ENCODE measurements at regions not wholly inside any gene's neighbourhood (a gene's known extent, or its start where the extent isn't known, plus 50 kb on each side); places are given as distances from the start of the nearest gene placed in this dataset.

DNA sequence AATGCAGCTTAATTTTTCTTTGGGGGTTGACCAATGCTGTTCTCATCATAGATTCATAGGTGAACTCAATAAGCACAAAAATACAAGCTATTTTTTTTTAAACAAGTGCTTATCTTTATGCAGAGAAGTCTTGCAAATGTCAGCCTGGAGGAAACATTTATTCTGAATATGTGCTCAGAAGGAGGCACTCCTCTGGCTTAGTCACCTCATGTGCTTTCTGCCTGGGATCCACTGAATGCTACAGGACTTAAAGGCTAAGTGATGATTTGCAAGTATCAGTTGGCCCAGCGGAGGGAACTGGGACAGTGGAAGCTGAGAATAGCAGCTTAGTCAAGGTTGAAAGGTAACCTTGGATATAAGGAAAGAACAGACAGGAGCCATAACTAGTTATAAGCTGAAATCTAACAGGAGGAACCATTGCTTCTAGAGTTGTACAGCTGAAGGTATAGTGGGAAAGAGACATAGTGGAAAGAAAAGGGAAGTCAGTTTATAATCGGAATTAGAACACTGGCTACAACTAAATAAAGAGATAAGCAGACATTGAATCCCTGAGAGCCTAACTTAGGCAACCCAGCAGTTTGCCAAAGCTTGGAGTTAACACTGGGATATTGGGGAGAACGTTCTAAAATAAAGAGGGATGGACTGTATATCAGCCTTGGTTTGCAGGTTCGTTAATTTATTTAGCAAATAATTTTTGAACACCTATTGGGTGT lies 488.7 kb downstream of the SUCLG1 start:
- Histone ChIP-seq H4K20me1 (ENCODE audit: control insufficient read depth, insufficient read depth) (no peaks in the 10 kb centered on the region), H3K36me3 (ENCODE audit: control insufficient read depth in 2 of 2, insufficient read depth in 2 of 2, low read length in 1 of 2) (no peaks in the 10 kb centered on the region), H3K4me3 (no peak overlapping the region), H3K4me1 (ENCODE audit: control insufficient read depth, insufficient read depth, low read length) (no peaks in the 10 kb centered on the region), H3K27me3 (replicated peaks in 1 of 2; ENCODE audit: control insufficient read depth in 2 of 2, insufficient read depth in 2 of 2, low read length in 1 of 2) (no peaks in the 10 kb centered on the region), H3K9me3 (replicated peaks; ENCODE audit: control insufficient read depth, insufficient read depth, low read length) (no peaks in the 10 kb centered on the region), H3K79me2 (ENCODE audit: control insufficient read depth, insufficient read depth, low read length) (no peaks in the 10 kb centered on the region), H3K9ac (ENCODE audit: control insufficient read depth, insufficient read depth, low read length) (no peak overlapping the region), H2AFZ (ENCODE audit: control insufficient read depth, low read depth, low read length) (no peak overlapping the region), H3K4me2 (ENCODE audit: control insufficient read depth, insufficient read depth) (no peak overlapping the region), H3K27ac (ENCODE audit: control insufficient read depth, insufficient read depth) (no peak overlapping the region)
- FAIRE-seq (no peak), ATAC-seq (no peak), DNase-seq (ENCODE audit: low read depth, low spot score) (no peak)
- SMC1A ChIA-PET (ENCODE audit: uncharacterized antibody, unreplicated experiment) = no interaction called here
- intact Hi-C loops (cut with micrococcal nuclease; ENCODE audit: unreplicated experiment) = no loop called here
- in situ Hi-C loops (cut with MboI) = no loop called here
- CTCF ChIA-PET = interaction anchor here (0.6 kb wide), 1 partner anchor 10 kb away, joined by 3 read pairs; no protein-coding TSS in a partner anchor
- TF ChIP-seq WRNIP1 (IDR thresholded peaks at IDR 0.05; ENCODE audit: borderline replicate concordance, low read depth, low read length) (no peak), BCL11A (IDR thresholded peaks at IDR 0.05; ENCODE audit: low read depth, low read length) (no peak)
- 21% methylated on average over 4 of the region's 4 CpGs for WGBS (ENCODE audit: insufficient coverage, insufficient replicate concordance, low lambda C conversion rate, missing lambda C conversion rate)
- RAD21 ChIA-PET (ENCODE audit: unreplicated experiment) = no interaction called here
- no TSS peak for BruUV-seq (replicated peaks)
- POLR2A ChIA-PET = no interaction called here

DNA sequence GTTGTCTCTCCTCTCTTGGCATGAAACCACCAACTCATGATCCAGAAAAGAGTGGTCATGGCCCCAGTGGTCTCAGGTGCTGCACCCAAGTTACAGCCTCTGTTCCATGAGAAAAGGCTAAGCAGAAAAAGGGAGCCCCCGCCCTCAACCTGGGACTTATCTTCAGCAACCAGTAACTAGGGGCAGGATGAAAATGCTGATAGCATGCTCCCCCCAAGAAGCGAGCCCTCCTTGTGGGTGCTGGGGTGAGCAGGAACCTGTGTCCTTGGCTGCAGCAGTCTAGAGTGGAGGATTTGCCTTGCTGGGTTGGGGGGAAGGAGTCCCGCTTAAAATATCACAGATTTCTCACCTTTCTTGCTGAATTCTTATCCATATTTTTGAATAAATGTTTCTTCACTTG lies 490.0 kb downstream of the SUCLG1 start:
- no peak overlapping the region for H3K9ac ChIP-seq (ENCODE audit: control insufficient read depth, insufficient read depth, low read length)
- no peak overlapping the region for H2AFZ ChIP-seq (ENCODE audit: control insufficient read depth, low read depth, low read length)
- intact Hi-C loops (cut with micrococcal nuclease; ENCODE audit: unreplicated experiment) = no loop called here
- no peaks in the 10 kb centered on the region for H3K9me3 ChIP-seq (replicated peaks; ENCODE audit: control insufficient read depth, insufficient read depth, low read length)
- no peaks in the 10 kb centered on the region for H3K27me3 ChIP-seq (replicated peaks in 1 of 2; ENCODE audit: control insufficient read depth in 2 of 2, insufficient read depth in 2 of 2, low read length in 1 of 2)
- no peak overlapping the region for H3K27ac ChIP-seq (ENCODE audit: control insufficient read depth, insufficient read depth)
- FAIRE-seq (no peak), DNase-seq (ENCODE audit: low read depth, low spot score) (no peak), ATAC-seq (no peak)
- no peaks in the 10 kb centered on the region for H3K79me2 ChIP-seq (ENCODE audit: control insufficient read depth, insufficient read depth, low read length)
- no peaks in the 10 kb centered on the region for H4K20me1 ChIP-seq (ENCODE audit: control insufficient read depth, insufficient read depth)
- SMC1A ChIA-PET (ENCODE audit: uncharacterized antibody, unreplicated experiment) = no interaction called here
- CTCF ChIA-PET = no interaction called here
- H3K4me2 ChIP-seq (ENCODE audit: control insufficient read depth, insufficient read depth) = no peak overlapping the region
- H3K36me3 ChIP-seq (ENCODE audit: control insufficient read depth in 2 of 2, insufficient read depth in 2 of 2, low read length in 1 of 2) = no peaks in the 10 kb centered on the region
- 27% methylated on average over 3 of the region's 3 CpGs for WGBS (ENCODE audit: insufficient coverage, insufficient replicate concordance, low lambda C conversion rate, missing lambda C conversion rate)
- in situ Hi-C loops (cut with MboI) = no loop called here
- no peaks in the 10 kb centered on the region for H3K4me1 ChIP-seq (ENCODE audit: control insufficient read depth, insufficient read depth, low read length)
- RAD21 ChIA-PET (ENCODE audit: unreplicated experiment) = no interaction called here
- H3K4me3 ChIP-seq = no peak overlapping the region
- no TSS peak for BruUV-seq (replicated peaks)
- POLR2A ChIA-PET = no interaction called here
- no peak for TF ChIP-seq MYB (IDR thresholded peaks at IDR 0.05; ENCODE audit: borderline replicate concordance, low read depth, low read length)
- TF ChIP-seq, protein P1, sequence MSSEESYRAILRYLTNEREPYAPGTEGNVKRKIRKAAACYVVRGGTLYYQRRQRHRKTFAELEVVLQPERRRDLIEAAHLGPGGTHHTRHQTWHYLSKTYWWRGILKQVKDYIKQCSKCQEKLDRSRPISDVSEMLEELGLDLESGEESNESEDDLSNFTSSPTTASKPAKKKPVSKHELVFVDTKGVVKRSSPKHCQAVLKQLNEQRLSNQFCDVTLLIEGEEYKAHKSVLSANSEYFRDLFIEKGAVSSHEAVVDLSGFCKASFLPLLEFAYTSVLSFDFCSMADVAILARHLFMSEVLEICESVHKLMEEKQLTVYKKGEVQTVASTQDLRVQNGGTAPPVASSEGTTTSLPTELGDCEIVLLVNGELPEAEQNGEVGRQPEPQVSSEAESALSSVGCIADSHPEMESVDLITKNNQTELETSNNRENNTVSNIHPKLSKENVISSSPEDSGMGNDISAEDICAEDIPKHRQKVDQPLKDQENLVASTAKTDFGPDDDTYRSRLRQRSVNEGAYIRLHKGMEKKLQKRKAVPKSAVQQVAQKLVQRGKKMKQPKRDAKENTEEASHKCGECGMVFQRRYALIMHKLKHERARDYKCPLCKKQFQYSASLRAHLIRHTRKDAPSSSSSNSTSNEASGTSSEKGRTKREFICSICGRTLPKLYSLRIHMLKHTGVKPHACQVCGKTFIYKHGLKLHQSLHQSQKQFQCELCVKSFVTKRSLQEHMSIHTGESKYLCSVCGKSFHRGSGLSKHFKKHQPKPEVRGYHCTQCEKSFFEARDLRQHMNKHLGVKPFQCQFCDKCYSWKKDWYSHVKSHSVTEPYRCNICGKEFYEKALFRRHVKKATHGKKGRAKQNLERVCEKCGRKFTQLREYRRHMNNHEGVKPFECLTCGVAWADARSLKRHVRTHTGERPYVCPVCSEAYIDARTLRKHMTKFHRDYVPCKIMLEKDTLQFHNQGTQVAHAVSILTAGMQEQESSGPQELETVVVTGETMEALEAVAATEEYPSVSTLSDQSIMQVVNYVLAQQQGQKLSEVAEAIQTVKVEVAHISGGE (CRISPR knock-in tag; IDR thresholded peaks at IDR 0.05) = no peak
- no peak for TF ChIP-seq SREBF1 (IDR thresholded peaks at IDR 0.05; ENCODE audit: low read length)
- TF ChIP-seq, protein P2, sequence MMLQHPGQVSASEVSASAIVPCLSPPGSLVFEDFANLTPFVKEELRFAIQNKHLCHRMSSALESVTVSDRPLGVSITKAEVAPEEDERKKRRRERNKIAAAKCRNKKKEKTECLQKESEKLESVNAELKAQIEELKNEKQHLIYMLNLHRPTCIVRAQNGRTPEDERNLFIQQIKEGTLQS (IDR thresholded peaks at IDR 0.05; ENCODE audit: borderline replicate concordance, extremely low read depth, low read depth, low read length) = no peak
- TF ChIP-seq, protein P3, sequence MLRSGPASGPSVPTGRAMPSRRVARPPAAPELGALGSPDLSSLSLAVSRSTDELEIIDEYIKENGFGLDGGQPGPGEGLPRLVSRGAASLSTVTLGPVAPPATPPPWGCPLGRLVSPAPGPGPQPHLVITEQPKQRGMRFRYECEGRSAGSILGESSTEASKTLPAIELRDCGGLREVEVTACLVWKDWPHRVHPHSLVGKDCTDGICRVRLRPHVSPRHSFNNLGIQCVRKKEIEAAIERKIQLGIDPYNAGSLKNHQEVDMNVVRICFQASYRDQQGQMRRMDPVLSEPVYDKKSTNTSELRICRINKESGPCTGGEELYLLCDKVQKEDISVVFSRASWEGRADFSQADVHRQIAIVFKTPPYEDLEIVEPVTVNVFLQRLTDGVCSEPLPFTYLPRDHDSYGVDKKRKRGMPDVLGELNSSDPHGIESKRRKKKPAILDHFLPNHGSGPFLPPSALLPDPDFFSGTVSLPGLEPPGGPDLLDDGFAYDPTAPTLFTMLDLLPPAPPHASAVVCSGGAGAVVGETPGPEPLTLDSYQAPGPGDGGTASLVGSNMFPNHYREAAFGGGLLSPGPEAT (IDR thresholded peaks at IDR 0.05; ENCODE audit: low read depth) = no peak
- no peak for TF ChIP-seq ETV6 (conservative IDR thresholded peaks at IDR 0.05 in 1 of 2, IDR thresholded peaks at IDR 0.05 in 1 of 2; ENCODE audit: borderline replicate concordance in 1 of 2, low read depth in 1 of 2)
- TF ChIP-seq YY1 (IDR thresholded peaks at IDR 0.05; ENCODE audit: low read depth, low read length) = no peak
- TF ChIP-seq, protein P4, sequence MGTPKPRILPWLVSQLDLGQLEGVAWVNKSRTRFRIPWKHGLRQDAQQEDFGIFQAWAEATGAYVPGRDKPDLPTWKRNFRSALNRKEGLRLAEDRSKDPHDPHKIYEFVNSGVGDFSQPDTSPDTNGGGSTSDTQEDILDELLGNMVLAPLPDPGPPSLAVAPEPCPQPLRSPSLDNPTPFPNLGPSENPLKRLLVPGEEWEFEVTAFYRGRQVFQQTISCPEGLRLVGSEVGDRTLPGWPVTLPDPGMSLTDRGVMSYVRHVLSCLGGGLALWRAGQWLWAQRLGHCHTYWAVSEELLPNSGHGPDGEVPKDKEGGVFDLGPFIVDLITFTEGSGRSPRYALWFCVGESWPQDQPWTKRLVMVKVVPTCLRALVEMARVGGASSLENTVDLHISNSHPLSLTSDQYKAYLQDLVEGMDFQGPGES (IDR thresholded peaks at IDR 0.05) = no peak
